Loucy (cell line): ENCODE measurements at regions not wholly inside any gene's neighbourhood (a gene's known extent, or its start where the extent isn't known, plus 50 kb on each side); places are given as distances from the start of the nearest gene placed in this dataset.
A peak's percentile ranks its signal among the peaks of the same experiment; 100 is the strongest.

Experiments
- H2AFZ ChIP-seq: fragments of 200-600 bp; sonication (generic); 2 replicates; pipeline ENCODE4 v1.6.0; 2016; ENCODE audit warnings: antibody characterized with exemption, mild to moderate bottlenecking, low read length, moderate library complexity
- H3F3A ChIP-seq: fragments of 200-600 bp; 2 replicates; pipeline ENCODE4 v1.6.0; 2016; ENCODE audit warnings: antibody characterized with exemption, low read depth, mild to moderate bottlenecking
- H3K27me3 ChIP-seq: fragments of 200-600 bp; sonication (generic); 2 replicates; pipeline ENCODE4 v1.6.1; 2014; ENCODE audit warnings: low read length, mild to moderate bottlenecking; ENCODE audit not compliant: insufficient read depth, poor library complexity, severe bottlenecking
- H3K36me3 ChIP-seq: fragments of 200-600 bp; sonication (generic); 2 replicates; pipeline ENCODE4 v1.6.1; 2016; ENCODE audit warnings: low read length; ENCODE audit not compliant: insufficient read depth
- H3K4me1 ChIP-seq: fragments of 200-600 bp; sonication (generic); 2 replicates; pipeline ENCODE4 v1.5.1; 2014; ENCODE audit warnings: low read length, mild to moderate bottlenecking; ENCODE audit not compliant: insufficient read depth, poor library complexity, severe bottlenecking
- H3K4me2 ChIP-seq: fragments of 200-600 bp; sonication (generic); 2 replicates; pipeline ENCODE4 v1.6.0; 2014; ENCODE audit warnings: antibody characterized with exemption, low read length, low read depth, mild to moderate bottlenecking; ENCODE audit not compliant: poor library complexity, severe bottlenecking
- H3K4me3 ChIP-seq: fragments of 200-600 bp; sonication (generic); 2 replicates; pipeline ENCODE4 v1.5.1; 2014; ENCODE audit warnings: low read length, mild to moderate bottlenecking, mixed read lengths; ENCODE audit not compliant: poor library complexity, severe bottlenecking
- H3K79me2 ChIP-seq: fragments of 200-600 bp; sonication (generic); 2 replicates; pipeline ENCODE4 v1.6.1; 2014; ENCODE audit warnings: low read length; ENCODE audit not compliant: insufficient read depth
- H3K9ac ChIP-seq: fragments of 200-600 bp; sonication (generic); 2 replicates; pipeline ENCODE4 v1.6.0; 2014; ENCODE audit warnings: mild to moderate bottlenecking, low read depth, low read length, moderate library complexity; ENCODE audit not compliant: poor library complexity, severe bottlenecking
- H3K9me2 ChIP-seq: fragments of 200-600 bp; sonication (generic); replicated peaks from 2 replicates; pipeline ENCODE4 v1.6.1; 2016; ENCODE audit warnings: low read depth, low read length, mixed read lengths
- H3K9me3 ChIP-seq: fragments of 200-600 bp; sonication (generic); 2 replicates; pipeline ENCODE4 v1.6.1; 2014; ENCODE audit warnings: mild to moderate bottlenecking, antibody characterized with exemption, low read length, low read depth; ENCODE audit not compliant: insufficient read depth
- H4K20me1 ChIP-seq: fragments of 200-600 bp; sonication (generic); 2 replicates; pipeline ENCODE4 v1.6.0; 2014; ENCODE audit warnings: antibody characterized with exemption, low read length, mild to moderate bottlenecking; ENCODE audit not compliant: insufficient read depth, poor library complexity, severe bottlenecking
- EZH2phosphoT487 ChIP-seq: fragments of 200-600 bp; IDR thresholded peaks from 2 replicates; pipeline ENCODE4 v1.6.1; 2018; ENCODE audit warnings: antibody characterized with exemption, mild to moderate bottlenecking, moderate library complexity, borderline replicate concordance
- TF ChIP-seq, protein P1 (sequence below): fragments of 200-600 bp; sonication (generic); conservative IDR thresholded peaks from 2 replicates; pipeline ENCODE4 v1.5.1; 2014; ENCODE audit warnings: mild to moderate bottlenecking, antibody characterized with exemption, low read length

DNA sequence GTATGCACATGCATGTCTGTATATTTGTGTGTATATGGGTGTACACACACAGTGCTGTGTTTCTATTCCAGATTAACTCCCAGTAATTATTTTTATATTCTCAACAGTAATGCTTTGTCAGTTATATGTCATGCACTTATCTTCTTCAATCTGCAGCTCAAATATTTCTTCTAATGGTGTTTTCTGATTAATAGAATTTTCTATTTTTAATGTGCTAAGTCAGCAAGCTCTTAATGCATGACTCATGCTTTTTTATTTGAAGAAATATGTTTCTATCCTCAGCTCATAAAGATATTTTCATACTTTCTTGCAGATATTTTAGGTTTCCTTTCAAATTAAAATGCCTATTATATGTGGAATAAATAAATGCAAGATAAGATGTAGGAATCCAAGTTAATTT, 59.7 kb upstream of the TMEM18 start:
- Histone ChIP-seq H3K9ac (no peak overlapping the region), H3K79me2 (no peaks in the 10 kb centered on the region), H3K27me3 (no peaks in the 10 kb centered on the region), H3K36me3 (no peaks in the 10 kb centered on the region), H2AFZ (no peak overlapping the region), H3K4me3 (no peak overlapping the region), H4K20me1 (no peaks in the 10 kb centered on the region), H3K9me2 (no peaks in the 10 kb centered on the region), H3K4me1 (no peaks in the 10 kb centered on the region), H3F3A (no peaks in the 10 kb centered on the region), H3K9me3 (no peaks in the 10 kb centered on the region; the same call in 1 of the 2 replicates), H3K4me2 (no peak overlapping the region)
- no peak for TF ChIP-seq EZH2phosphoT487
- TF ChIP-seq, protein P1, sequence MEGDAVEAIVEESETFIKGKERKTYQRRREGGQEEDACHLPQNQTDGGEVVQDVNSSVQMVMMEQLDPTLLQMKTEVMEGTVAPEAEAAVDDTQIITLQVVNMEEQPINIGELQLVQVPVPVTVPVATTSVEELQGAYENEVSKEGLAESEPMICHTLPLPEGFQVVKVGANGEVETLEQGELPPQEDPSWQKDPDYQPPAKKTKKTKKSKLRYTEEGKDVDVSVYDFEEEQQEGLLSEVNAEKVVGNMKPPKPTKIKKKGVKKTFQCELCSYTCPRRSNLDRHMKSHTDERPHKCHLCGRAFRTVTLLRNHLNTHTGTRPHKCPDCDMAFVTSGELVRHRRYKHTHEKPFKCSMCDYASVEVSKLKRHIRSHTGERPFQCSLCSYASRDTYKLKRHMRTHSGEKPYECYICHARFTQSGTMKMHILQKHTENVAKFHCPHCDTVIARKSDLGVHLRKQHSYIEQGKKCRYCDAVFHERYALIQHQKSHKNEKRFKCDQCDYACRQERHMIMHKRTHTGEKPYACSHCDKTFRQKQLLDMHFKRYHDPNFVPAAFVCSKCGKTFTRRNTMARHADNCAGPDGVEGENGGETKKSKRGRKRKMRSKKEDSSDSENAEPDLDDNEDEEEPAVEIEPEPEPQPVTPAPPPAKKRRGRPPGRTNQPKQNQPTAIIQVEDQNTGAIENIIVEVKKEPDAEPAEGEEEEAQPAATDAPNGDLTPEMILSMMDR = no peak

DNA sequence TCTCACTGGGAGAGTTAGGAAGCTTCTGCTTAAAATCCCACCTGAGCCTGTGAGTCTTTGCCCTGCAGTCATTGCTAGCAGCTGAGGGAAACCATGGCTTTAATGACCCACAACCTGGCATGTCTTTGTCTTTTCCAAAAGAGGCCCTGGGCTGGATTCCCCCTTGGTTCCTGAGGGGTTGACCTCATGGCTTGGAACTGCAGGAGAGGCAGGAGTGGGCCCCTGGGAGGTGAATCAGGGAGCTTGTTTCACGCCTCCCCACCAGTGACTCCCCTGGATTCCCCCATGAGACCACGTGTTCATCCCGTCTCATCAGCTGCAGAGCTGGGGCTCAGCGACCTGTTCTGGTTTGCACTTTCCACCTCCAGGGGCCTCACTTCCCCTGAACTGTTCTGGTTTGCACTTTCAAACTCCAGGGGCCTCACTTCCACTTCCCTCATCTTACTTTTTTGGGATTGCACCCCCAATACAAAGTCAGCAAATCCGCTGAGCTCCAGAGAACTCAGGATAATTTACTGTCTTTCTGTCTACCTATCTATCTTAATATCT, 58.5 kb upstream of the TMEM18 start:
- TF ChIP-seq, protein P1 = 0 out of 2 replicates have a peak, but pooled peaks have one; percentile 11
- TF ChIP-seq EZH2phosphoT487 = no peak

DNA sequence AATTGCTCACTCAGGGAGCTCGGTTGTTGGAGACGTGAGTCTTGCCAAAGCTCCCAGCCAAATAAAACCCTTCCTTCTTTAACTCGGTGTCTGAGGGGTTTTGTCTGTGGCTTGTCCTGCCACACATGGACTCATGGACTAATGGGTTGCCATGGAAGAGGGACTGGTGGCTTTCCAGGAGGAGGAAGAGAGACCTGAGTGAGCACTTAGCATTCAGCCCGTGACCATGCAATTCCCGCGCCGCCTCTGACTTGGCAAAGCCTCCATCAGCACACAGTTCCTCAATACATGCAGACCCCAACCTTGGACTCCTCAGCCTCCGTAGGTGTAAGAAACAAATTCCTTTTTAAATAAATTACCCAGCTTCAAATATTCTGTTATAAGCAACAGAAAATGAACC, 57.3 kb upstream of the TMEM18 start:
- Histone ChIP-seq H3K9ac (no peak overlapping the region), H3K4me2 (no peak overlapping the region), H3K27me3 (no peaks in the 10 kb centered on the region), H3K4me3 (no peak overlapping the region), H2AFZ (no peak overlapping the region), H3K36me3 (no peaks in the 10 kb centered on the region), H3K79me2 (no peaks in the 10 kb centered on the region), H3F3A (no peaks in the 10 kb centered on the region), H3K4me1 (no peaks in the 10 kb centered on the region), H4K20me1 (no peaks in the 10 kb centered on the region), H3K9me2 (no peaks in the 10 kb centered on the region), H3K9me3 (no peaks in the 10 kb centered on the region)
- TF ChIP-seq, protein P1 = no peak
- TF ChIP-seq EZH2phosphoT487 = no peak

More for the DNA sequence above, 58.5 kb upstream of the TMEM18 start:
- H3K79me2 ChIP-seq = no peaks in the 10 kb centered on the region
- no peak overlapping the region for H3K9ac ChIP-seq
- H2AFZ ChIP-seq = no peak overlapping the region
- H3K4me1 ChIP-seq = no peaks in the 10 kb centered on the region
- no peaks in the 10 kb centered on the region for H3K9me3 ChIP-seq
- H3K4me3 ChIP-seq = no peak overlapping the region
- H3K36me3 ChIP-seq = no peaks in the 10 kb centered on the region
- H3K9me2 ChIP-seq = no peaks in the 10 kb centered on the region
- no peaks in the 10 kb centered on the region for H3K27me3 ChIP-seq
- no peaks in the 10 kb centered on the region for H3F3A ChIP-seq
- H4K20me1 ChIP-seq = no peaks in the 10 kb centered on the region
- H3K4me2 ChIP-seq = no peak overlapping the region
